Astrocyte of the spinal cord (primary cell): ENCODE measurements at regions not wholly inside any gene's neighbourhood (a gene's known extent, or its start where the extent isn't known, plus 50 kb on each side); places are given as distances from the start of the nearest gene placed in this dataset.
A peak's percentile ranks its signal among the peaks of the same experiment; 100 is the strongest.
"Not testable (repeated sequence)": the region's sequence is repeated elsewhere in the genome, so short reads cannot be mapped to it uniquely, and the experiment has no call there.

ENCODE experiments used
- DNase-seq: peaks from one replicate; pipeline ENCODE4 v3.0.0; 2011; ENCODE audit warnings: low read depth, low spot score
- H3K4me3 ChIP-seq: 2 replicates; pipeline ENCODE4 v1.5.1; 2011; ENCODE audit warnings: low read depth, mild to moderate bottlenecking, low read length, moderate library complexity
- CTCF ChIP-seq: IDR thresholded peaks from 2 replicates; pipeline ENCODE4 v1.5.1; 2012; ENCODE audit warnings: low read depth, mild to moderate bottlenecking, low read length, inconsistent platforms
- in situ Hi-C: cut with HindIII; loops from 2 replicates; pipeline ENCODE4 v1.10.0; 2017; ENCODE audit warnings: low sequenced_read_pairs

- TF ChIP-seq CTCF = no peak
- in situ Hi-C loops = no loop called here
- H3K4me3 ChIP-seq = no peak overlapping the region
- peak; percentile 8 for DNase-seq
Observed at GRCh38 chr3:104316118-104316517, 1050.6 kb upstream of the ALCAM start.

GRCh38 chr3:104323226-104323625 is 1043.5 kb upstream of the ALCAM start:
- no peak for DNase-seq
- in situ Hi-C loops = no loop called here
- no peak overlapping the region for H3K4me3 ChIP-seq
- TF ChIP-seq CTCF = no peak

- DNase-seq = no peak
- in situ Hi-C loops = no loop called here
- TF ChIP-seq CTCF = no peak
- H3K4me3 ChIP-seq = no peak overlapping the region
Observed at GRCh38 chr3:104347291-104347690, 1019.4 kb upstream of the ALCAM start.

- no peak for TF ChIP-seq CTCF
- DNase-seq = no peak
- in situ Hi-C loops = no loop called here
- no peak overlapping the region for H3K4me3 ChIP-seq
Observed at GRCh38 chr3:104349836-104350235, 1016.9 kb upstream of the ALCAM start.

- in situ Hi-C loops = no loop called here
- no peak overlapping the region for H3K4me3 ChIP-seq
- DNase-seq = no peak
- no peak for TF ChIP-seq CTCF
Observed at GRCh38 chr3:104353951-104354350, 1012.8 kb upstream of the ALCAM start.

- H3K4me3 ChIP-seq = no peak overlapping the region
- peak; percentile 93 for DNase-seq
- no peak for TF ChIP-seq CTCF
- in situ Hi-C loops = no loop called here
Observed at GRCh38 chr3:104359546-104359945, 1007.2 kb upstream of the ALCAM start.

- in situ Hi-C loops = no loop called here
- DNase-seq = no peak
- TF ChIP-seq CTCF = no peak
- H3K4me3 ChIP-seq = no peak overlapping the region
Observed at GRCh38 chr3:104360038-104360437, 1006.7 kb upstream of the ALCAM start.

GRCh38 chr3:104361748-104362147 is 1005.0 kb upstream of the ALCAM start:
- DNase-seq, H3K4me3 ChIP-seq, in situ Hi-C loops: not testable (repeated sequence)
